HG03039 (cell line): ENCODE measurements at regions not wholly inside any gene's neighbourhood (a gene's known extent, or its start where the extent isn't known, plus 50 kb on each side); places are given as distances from the start of the nearest gene placed in this dataset.
A peak's percentile ranks its signal among the peaks of the same experiment; 100 is the strongest.
"Not testable (repeated sequence)": the region's sequence is repeated elsewhere in the genome, so short reads cannot be mapped to it uniquely, and the experiment has no call there.

Source experiments
- ATAC-seq: cut with Tn5 transposase; IDR thresholded peaks from one replicate; pipeline ENCODE4 v1.9.1; 2021; ENCODE audit warnings: mild to moderate bottlenecking, moderate library complexity; ENCODE audit not compliant: unreplicated experiment

DNA sequence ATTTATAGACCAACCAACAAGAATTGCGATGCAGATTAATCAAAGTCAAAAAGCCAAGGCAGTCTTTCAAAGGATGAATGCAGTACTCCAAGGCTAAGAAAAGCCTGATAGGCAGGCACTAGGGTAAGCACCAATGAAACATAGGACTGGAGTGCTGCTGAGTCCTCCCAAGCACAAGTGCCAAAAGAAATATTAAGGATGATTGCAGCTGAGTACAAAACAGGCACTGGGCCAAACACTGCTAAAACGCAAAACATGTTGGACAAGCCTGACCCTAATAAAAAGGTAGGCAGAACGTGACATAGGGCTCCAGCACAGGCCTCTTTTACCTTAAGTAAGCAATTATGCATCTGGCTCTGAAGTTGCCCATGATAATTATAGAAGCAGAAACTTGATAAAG, 160.1 kb upstream of the LRP1B start:
- ATAC-seq, result no peak

DNA sequence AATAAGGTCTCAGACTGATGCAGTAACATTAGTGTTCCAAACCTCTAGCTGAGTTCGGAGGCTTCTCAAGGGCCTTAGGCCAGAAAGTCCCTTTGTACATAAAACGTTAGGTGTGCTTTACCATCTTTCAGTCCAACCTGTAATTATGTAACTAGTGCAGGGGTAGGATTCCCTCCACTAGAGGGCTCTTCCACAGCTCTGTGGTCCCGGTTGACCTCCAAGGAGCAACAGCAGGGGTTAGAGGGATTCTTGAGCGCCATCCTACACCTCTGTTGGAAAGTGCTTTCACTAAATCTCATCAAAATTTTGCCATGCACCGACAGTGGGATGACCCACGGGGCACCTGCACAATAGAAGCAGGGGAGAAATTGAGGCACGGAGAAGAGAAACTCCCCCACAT, 155.8 kb upstream of the LRP1B start:
- peak; percentile 66 for ATAC-seq

DNA sequence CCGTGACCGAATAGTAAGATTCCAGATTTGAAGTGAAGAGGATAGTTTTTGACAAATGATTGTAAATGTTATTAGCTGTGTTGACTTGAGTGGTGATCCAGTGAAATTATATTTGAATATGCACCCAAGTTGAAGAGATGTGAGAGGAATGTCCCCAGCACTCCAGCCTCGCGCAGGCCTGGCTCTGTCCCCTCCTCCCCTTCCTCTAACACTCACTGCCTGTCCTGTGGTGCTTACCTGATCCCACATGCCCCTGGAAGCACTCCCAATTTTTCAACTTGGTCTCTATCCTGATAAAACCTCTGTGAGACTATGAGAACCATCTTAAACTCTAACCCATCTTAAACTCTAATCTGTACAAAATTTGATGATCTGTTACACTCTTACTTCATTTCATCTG, 154.7 kb upstream of the LRP1B start:
- no peak for ATAC-seq

DNA sequence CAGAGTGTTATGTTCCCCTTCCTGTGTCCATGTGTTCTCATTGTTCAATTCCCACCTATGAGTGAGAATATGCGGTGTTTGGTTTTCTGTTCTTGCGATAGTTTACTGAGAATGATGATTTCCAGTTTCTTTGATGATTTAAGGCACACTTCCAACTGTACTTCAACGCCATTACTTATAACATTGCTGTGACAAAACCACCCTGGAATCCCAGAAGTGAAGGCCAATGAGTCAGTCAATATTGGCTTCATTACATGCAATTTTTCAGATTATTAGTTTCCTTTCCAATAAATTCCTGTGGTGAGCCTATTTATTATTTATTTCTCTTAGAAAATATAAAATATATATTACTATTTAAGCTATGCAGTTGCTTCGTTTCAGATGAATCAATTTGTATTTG, 153.5 kb upstream of the LRP1B start:
- ATAC-seq, result not testable (repeated sequence)

DNA sequence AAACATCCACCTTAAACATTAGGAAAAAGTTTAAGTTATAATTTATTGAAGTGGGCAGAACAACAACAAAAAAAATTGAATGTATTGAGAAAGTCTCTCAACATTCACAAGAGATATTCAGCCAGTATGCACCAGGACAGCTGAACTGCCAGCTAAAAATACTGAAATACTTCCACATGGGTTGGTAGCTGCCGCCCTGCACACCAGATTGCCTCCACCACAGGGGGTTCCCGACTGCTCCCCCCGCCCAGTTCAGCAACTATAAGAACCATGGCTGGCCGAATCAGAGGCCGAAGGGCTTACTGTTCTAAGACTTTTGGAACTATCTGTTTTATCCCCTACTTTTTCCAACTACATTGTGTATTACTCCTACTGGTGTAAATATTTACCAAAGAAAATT, 150.0 kb upstream of the LRP1B start:
- no peak for ATAC-seq

DNA sequence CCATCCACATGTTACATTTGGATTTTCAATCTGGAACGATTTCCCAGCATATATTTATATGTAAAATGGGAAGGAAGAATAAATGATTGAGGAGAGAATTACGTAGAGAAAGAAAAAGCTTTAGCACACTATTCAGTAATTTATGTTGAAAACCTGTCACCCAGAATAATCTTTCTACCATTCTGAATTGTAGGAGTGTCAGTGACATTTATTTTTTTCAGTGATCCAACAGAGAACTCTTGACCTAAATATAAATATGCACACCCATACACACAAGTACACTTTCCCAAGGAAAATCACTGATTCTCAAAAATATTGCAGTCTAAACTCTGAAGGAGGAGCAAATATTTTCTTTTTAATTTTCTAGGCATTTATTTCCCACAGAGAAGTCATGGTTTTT, 140.2 kb upstream of the LRP1B start:
- no peak for ATAC-seq

DNA sequence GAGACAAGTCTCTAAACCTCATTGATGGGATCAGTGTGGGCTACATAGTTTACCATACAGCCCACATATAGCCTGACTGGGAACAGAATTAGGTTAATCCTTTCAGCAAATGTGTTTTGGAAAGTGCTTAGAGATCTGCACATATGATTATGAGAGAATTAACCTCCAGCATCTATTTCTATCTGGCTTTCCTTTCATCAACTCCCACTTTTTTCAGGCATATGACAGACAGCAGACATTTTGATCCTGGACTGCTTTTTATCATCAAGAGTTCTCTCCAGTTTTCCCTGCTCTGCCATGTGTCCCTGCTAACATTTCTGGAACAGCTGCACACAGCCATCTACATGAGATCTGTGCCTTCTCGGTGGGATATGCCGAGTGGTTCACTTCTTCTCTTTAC, 139.5 kb upstream of the LRP1B start:
- no peak for ATAC-seq

DNA sequence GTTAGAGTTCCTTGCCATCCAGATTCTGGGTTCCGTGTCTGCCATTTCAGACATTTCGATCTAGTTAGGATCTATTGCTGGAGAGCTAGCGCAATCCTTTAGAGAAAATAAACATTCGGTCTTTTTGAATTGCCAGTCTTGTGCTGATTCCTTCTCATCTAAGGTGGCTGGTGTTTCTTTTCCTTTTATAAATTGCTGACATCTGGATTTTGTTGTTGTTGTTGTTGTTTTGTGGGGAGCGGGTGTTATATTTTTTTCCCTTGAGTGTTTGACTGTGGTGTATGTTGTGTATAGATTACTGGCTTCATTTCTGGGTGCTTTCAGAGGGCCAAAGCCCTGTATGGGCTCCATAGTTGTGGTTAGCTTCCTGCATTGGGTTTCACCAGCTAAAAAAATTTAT, 128.5 kb upstream of the LRP1B start:
- no peak for ATAC-seq

DNA sequence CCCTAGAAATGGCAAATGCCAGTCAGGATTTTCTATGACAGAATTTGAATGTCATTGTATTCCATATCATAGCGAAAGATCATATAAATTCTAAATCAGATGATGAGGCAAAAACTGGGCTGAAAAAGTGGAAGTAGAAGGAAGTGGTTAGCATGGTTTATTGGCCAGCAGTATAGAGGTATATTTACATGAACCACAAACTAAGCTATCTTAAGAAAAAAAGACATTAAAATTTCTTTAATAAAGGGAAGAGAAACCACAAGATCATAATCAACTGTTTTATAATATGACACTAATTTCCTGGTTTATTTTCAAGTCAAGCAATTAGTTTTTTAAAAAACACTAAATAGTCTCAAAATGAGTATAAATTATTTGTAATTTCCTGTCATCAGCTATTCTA, 123.2 kb upstream of the LRP1B start:
- no peak for ATAC-seq

DNA sequence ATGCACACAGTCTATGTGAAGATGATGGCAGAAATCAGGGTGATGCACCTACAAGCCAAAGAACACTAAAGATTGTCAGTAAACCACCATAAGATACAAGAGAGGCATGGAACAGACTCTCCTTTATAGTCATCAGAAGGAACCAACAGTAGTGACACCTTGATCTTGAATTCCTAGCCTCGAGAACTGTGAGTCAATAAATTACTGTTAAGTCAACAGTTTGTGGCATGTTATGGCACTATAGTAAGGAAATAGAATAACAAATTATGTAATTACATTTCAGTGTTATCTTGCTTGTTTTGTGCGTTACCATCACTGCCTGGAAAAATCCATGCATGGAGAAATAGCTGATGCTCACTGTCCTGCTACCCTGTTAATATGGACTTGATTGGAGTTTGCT, 110.2 kb upstream of the LRP1B start:
- no peak for ATAC-seq

DNA sequence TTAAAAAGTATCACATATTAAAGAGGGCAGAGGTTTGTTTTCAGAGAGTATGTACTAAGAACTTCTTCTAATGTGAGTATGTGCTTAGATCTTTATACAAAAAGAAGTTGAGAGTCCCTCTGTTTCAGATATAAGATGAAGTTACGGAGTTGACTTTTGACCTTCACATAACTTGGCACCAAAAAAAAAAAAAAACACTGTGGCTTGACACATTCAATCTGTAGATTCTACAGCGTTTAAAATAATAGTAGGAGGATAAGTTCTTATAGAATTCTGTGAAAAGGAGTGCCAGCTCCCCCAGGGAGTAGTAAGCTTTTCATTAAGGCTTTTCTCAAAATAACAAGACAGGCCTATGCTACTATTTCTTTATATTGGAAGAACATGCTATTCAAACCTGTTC, 105.4 kb upstream of the LRP1B start:
- ATAC-seq, result no peak

DNA sequence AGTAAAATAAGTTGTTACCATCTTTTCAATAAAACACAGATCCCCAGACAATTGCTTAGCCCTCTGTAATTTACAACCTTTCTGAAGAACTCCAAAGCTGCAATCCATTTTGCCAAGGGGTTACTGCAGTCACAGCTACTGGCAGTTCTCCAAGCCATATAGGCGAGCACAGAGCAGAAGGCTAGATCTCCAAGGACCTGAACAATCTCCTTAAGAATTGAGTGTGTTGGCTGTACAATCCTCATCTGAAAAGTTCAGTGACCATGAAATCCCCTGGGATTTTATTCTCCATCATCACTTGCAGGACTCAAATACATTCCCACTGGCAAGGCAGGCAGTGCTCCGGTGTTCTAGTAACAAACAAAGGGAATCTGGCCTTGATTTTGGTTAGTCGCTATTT, 103.9 kb upstream of the LRP1B start:
- ATAC-seq, result no peak

DNA sequence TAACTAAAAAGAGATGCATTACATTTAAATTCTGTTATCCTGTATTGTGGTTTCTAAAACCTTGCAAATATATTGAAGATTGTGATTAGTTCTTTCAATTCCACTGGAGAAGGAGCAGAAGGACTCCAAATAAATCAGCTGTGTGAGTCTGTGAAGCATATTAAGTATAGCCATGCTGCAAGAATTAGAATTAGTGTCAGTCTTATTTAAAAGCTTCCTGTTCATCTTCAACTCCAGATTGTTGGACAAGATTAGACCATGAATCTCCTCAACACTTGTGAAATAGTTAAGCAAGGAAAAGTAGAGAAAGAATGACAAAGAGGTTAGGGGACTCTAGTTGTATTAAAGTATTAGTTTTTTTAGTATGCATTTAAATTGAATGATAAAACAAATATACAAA, 92.5 kb upstream of the LRP1B start:
- ATAC-seq, result no peak

DNA sequence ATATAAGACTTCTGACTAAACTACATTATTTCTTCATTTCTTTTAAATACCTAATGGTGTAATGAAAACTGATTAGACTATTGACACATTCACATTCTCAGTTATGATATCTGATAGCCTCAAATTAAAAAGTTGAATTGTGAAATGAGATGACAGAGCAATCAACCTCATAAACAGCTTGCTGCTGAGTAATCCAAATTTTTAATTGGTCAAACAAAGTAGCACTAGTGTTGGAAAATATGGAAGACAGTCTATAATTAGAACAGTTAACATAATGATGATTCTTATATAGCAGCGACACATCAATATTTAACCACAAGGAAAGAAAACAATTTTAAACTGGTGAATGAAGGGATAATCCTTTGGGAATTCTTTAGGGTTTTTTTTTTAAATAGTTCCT, 91.9 kb upstream of the LRP1B start:
- no peak for ATAC-seq

DNA sequence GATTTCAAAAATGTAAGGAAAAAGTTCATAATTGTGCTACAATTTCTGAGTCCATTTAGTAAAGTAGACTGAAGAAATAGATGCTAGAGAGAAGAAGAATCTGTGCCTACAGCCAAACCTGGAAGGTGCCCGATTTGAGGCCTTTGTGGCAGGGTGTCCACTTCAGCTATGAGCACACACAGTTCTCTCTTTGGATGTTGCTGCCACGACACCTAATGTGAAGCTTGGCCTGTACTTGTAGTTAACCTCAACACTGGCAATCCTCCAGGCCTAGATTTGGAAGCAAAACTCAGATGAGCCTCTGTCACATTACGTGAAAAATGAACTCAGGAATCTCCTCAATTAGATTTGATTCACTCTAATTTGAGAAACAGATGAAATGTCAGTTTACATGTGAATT, 90.1 kb upstream of the LRP1B start:
- no peak for ATAC-seq

DNA sequence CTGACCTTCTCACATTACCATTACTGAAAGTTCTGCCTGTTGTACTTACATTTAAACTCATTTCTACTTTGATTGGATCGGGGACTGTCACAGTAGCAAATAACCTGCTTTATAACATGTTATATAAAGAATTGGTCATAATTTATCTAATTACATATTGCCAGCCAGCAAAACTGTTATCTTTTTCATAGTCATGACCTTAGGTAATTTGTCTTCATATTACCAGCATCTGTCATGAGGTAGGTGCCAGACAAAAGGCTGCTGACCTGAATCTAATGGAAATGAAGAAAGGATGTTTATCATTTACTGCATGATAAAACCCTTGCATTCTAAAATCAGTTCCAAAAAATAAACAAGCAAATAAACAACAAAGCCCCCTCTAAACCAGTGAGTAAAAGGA, 89.4 kb upstream of the LRP1B start:
- ATAC-seq, result no peak

DNA sequence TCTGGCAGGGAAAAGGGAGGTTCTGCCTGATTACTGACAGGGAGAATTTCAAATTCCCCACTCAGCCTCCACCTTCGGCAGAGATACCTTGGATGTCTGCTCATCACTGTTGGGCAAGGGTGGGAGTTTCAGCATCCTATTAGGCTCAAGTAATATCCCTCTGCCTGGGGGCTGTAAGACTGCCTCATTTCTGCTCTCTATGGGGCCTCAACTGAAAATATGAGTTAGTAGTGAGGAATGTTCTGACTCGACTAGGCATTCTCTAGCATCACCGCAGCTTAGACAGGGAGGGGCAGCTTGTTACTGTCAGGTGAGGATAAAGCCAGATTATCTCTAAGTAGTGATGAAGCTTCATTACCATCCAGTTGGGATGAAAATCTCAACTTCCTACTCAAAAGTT, 87.7 kb upstream of the LRP1B start:
- ATAC-seq, result no peak

DNA sequence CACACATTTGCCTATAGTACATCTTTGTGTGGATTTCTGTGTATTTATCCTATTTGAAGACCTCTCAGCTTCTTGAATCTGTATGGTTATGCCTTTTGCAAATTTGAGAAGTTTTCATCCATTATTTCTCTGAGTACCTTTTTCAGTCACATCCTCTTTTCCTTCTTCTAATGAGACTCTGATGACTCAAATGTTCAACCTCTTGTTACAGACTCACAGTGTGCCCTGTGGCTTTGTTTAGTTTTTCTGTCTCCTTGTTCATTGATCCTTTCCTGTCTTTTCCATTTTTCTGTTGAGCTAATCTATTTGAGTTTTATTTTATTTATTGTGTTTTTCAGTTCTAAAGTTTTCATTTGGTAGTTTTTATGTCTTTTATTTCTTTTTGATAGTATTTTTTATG, 87.0 kb upstream of the LRP1B start:
- ATAC-seq, result no peak

DNA sequence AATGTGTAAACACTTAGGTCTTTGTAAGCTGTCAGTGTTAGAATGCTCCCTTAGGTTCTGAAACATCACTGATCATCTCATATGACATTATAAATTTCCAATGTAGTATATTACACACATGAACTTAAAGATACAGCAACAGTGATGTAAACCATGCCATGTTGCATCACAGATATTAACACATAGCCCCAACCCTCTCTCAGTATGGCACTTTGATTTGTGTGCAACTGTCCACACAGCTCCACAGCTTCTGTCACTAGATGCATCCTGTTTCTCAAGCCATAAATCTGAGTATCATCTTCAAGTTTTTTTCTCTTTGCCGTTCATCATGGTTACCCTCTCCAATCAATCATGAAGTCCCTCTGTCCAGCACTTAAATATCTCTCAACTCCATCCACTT, 69.2 kb upstream of the LRP1B start:
- no peak for ATAC-seq

DNA sequence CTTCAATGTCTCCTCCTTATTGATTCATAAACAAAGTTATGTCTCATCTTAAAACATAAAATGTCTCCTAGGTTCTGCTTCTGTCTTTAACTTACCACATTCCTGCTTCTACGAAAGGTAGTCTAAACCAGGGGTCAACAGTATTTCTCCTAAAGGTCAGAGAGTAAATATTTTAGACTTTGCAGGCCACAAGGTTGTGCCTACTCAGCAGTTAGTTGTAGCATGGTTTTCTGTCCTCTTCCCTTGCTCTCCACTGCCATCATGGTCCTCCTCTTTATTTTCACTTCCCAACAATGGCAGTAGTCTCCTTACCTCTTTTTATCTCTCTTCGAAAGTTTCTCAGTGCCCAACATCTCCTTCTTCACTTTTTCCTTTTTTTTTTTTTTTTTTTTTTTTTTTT, 68.3 kb upstream of the LRP1B start:
- no peak for ATAC-seq

DNA sequence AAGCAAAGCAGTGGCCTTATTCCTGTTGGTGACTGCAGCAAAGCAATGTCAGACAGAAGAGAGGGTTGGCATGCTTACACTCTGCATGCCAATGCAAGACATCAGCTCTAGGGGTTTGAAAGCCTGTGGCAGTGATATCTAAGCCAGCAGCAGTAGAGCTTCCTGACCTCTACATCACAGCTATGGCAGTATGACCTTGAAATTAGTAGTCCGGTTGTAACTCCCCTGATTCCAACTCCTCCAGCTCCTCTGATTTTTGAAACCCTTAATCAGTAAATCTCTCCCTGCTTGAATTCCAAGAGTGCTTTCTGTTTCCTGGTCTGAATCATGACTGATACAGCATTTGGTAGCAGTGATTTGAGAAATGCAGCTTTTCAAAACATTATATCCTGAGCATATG, 60.0 kb upstream of the LRP1B start:
- ATAC-seq, result no peak

DNA sequence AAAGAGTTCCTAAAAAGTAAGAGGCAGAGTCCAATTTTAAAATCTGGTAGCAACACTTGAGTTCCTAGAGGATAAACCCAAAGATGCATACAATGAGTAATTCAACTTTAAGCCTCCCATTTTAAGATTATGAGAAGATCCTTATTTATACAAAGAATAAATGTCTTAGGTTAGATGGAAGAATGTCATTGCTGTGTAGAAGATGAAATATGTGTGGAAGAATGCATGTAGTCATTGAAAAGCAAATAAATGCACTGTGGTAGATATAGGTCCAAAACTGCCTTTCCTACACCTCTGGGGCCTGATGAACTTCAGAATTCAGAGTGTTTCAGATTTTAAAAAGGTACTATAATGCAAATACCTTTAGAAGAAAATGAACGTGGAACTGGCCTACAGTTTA, 58.7 kb upstream of the LRP1B start:
- ATAC-seq, result no peak

DNA sequence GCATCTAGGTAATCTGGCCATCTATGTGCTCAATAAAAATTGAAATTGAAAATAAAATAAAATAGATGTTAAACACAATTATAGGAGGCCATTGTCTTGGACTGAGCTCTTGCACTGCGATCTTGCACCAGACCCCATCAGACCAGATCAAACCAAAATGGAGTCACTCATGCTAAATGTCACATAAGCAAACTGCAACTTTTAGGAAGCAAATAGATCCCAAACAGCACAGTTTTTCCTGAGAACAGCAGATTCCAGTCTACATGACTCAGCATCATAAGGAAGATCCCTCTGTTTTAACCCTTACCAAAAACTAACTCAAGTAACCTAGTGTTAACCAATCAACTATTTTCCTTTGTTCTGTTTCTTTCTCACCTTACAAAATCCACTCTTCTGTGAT, 57.7 kb upstream of the LRP1B start:
- no peak for ATAC-seq

DNA sequence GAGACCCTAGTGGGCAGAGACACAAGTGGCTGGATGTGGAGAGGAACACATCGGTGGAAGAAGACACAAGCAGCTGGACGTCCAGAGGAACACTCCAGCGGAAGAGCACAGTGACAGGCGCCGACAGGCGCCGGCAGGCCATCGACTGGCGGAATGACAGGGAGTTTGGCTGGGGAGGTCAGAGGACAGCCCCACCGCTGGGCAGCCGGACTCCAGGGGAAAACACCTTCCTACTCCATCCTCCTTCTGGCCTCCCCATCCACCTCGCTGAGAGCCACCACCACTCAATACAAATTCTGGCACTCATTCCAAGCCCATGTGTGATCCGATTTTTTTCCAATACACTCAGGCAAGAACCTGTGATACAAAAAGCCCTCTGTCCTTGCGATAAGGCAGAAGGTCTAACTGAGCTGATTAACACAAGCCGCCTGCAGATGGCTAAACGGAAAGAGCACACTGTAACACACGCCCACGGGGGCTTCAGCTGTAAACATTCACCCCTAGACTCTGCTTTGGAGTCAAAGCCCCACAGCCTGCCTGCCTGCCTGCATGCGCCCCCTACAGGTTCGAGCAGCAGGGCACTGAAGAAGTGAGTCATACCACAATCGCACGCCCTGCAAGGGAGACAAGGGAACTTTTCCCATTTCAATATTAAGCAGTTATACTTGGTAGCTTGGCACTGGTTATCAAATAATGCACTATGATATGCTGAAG, 50.2 kb upstream of the LRP1B start:
- no peak for ATAC-seq
